GM21529 (cell line): ENCODE measurements at regions not wholly inside any gene's neighbourhood (a gene's known extent, or its start where the extent isn't known, plus 50 kb on each side); places are given as distances from the start of the nearest gene placed in this dataset.
"Not testable (repeated sequence)": the region's sequence is repeated elsewhere in the genome, so short reads cannot be mapped to it uniquely, and the experiment has no call there.

Experiments
- ATAC-seq: cut with Tn5 transposase; IDR thresholded peaks from one replicate; pipeline ENCODE4 v1.9.1; 2021; ENCODE audit not compliant: unreplicated experiment

GRCh38 chr10:21159669-21160068 is 262.6 kb upstream of the NEBL start:
- no peak for ATAC-seq

- no peak for ATAC-seq
Observed at GRCh38 chr10:21158301-21158700, 261.2 kb upstream of the NEBL start.

- no peak for ATAC-seq
Observed at GRCh38 chr10:21157664-21158063, 260.6 kb upstream of the NEBL start.

GRCh38 chr10:21150166-21150565 is 253.1 kb upstream of the NEBL start:
- ATAC-seq, result no peak

- ATAC-seq, result no peak
Observed at GRCh38 chr10:21146436-21146789, 249.3 kb upstream of the NEBL start.

GRCh38 chr10:21145751-21146435 is 248.8 kb upstream of the NEBL start:
- no peak for ATAC-seq

- ATAC-seq, result no peak
Observed at GRCh38 chr10:21144047-21144446, 246.9 kb upstream of the NEBL start.

- ATAC-seq, result no peak
Observed at GRCh38 chr10:21141946-21142492, 244.9 kb upstream of the NEBL start.

- ATAC-seq, result no peak
Observed at GRCh38 chr10:21138769-21139340, 241.7 kb upstream of the NEBL start.

- no peak for ATAC-seq
Observed at GRCh38 chr10:21135023-21135931, 238.2 kb upstream of the NEBL start.

GRCh38 chr10:21134645-21135022 is 237.5 kb upstream of the NEBL start:
- ATAC-seq, result no peak

GRCh38 chr10:21130683-21131442 is 233.8 kb upstream of the NEBL start:
- ATAC-seq, result peak; percentile 47

GRCh38 chr10:21130108-21130507 is 233.0 kb upstream of the NEBL start:
- ATAC-seq, result no peak

GRCh38 chr10:21125471-21126228 is 228.5 kb upstream of the NEBL start:
- ATAC-seq, result no peak

- no peak for ATAC-seq
Observed at GRCh38 chr10:21122907-21123306, 225.8 kb upstream of the NEBL start.

- not testable (repeated sequence) for ATAC-seq
Observed at GRCh38 chr10:21121822-21122221, 224.7 kb upstream of the NEBL start.

GRCh38 chr10:21114683-21115082 is 217.6 kb upstream of the NEBL start:
- no peak for ATAC-seq

GRCh38 chr10:21110358-21110757 is 213.2 kb upstream of the NEBL start:
- no peak for ATAC-seq

GRCh38 chr10:21106931-21107330 is 209.8 kb upstream of the NEBL start:
- ATAC-seq, result not testable (repeated sequence)

GRCh38 chr10:21105331-21105730 is 208.2 kb upstream of the NEBL start:
- ATAC-seq, result not testable (repeated sequence)
